AG04449 (cell line): ENCODE measurements at regions not wholly inside any gene's neighbourhood (a gene's known extent, or its start where the extent isn't known, plus 50 kb on each side); places are given as distances from the start of the nearest gene placed in this dataset.

Experiments
- CTCF ChIA-PET: fragments of 350-600 bp; formaldehyde crosslinking; extraction: SDS; loops from one replicate; lab custom pipeline; 2021; ENCODE audit warnings: antibody characterized with exemption; lab: Yijun Ruan, JAX
- POLR2A ChIA-PET: fragments of 400-600, 350-600 bp; formaldehyde crosslinking; extraction: SDS; loops from one replicate; lab custom pipeline; 2020; ENCODE audit warnings: antibody characterized with exemption, inconsistent platforms; lab: Yijun Ruan, JAX
- DNase-seq: peaks from one replicate; pipeline ENCODE4 v3.0.0-alpha.2; 2010; ENCODE audit warnings: low read depth, low spot score
- H3K4me3 ChIP-seq: 2 replicates; pipeline ENCODE4 v1.5.1; 2011; ENCODE audit warnings: low read depth, mild to moderate bottlenecking, control low read depth, low read length
- TF ChIP-seq, protein P1 (sequence below): IDR thresholded peaks from one replicate; pipeline ENCODE4 v1.5.1; 2011; ENCODE audit warnings: mild to moderate bottlenecking, moderate library complexity, low read length, control low read depth, inconsistent platforms; ENCODE audit not compliant: insufficient read depth; ENCODE audit errors: missing control alignments

DNA sequence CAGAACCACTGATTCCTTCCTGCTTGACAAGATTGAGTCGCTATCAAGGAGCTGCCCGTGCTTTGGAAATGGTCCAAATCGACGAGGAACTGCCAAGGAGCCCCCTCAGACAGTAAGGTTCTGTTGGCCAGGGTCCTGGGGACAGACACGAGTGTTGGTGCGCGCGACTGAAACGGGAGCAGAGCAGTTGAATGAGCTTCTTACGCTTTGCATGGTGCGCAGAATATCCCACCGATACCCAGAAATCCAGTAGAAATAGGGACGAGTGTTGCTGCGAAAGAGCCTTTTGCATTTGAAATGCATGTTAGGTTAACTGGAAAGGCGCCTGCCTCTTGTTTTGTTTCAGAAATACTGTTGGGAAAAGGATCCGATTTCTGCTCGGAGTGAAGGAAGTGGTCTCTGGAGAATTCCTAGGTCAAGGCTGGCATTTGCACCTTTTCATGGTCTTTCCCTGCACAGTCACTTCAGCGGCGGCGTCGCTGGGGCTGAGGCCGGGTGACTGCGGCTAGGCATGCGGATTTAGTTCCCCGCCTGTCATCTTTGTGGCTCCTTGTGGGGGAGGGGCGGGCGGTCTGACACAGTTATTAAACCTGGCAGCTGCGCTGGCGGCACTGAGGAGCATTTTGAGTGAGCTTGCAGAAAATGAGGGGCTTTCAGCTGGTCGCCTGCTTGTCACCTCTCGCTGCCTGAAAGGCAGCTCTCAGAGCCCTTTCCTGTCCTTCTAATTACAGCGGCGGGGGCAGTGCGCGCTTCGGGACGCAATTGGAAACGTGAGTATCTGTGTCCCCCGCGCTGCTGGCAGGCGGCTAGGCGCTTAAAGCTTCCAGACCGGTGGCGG is 51.5 kb upstream of the TRIM2 start:
- POLR2A ChIA-PET, result no interaction called here
- peak overlapping the region; percentile 63 for H3K4me3 ChIP-seq
- CTCF ChIA-PET, result interaction anchor here (1.0 to 1.4 kb wide), 4 partner anchors 10 to 170 kb away, joined by 3 to 5 read pairs (median 3); no protein-coding TSS in a partner anchor
- TF ChIP-seq, protein P1, sequence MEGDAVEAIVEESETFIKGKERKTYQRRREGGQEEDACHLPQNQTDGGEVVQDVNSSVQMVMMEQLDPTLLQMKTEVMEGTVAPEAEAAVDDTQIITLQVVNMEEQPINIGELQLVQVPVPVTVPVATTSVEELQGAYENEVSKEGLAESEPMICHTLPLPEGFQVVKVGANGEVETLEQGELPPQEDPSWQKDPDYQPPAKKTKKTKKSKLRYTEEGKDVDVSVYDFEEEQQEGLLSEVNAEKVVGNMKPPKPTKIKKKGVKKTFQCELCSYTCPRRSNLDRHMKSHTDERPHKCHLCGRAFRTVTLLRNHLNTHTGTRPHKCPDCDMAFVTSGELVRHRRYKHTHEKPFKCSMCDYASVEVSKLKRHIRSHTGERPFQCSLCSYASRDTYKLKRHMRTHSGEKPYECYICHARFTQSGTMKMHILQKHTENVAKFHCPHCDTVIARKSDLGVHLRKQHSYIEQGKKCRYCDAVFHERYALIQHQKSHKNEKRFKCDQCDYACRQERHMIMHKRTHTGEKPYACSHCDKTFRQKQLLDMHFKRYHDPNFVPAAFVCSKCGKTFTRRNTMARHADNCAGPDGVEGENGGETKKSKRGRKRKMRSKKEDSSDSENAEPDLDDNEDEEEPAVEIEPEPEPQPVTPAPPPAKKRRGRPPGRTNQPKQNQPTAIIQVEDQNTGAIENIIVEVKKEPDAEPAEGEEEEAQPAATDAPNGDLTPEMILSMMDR, result no peak
- no peak for DNase-seq

DNA sequence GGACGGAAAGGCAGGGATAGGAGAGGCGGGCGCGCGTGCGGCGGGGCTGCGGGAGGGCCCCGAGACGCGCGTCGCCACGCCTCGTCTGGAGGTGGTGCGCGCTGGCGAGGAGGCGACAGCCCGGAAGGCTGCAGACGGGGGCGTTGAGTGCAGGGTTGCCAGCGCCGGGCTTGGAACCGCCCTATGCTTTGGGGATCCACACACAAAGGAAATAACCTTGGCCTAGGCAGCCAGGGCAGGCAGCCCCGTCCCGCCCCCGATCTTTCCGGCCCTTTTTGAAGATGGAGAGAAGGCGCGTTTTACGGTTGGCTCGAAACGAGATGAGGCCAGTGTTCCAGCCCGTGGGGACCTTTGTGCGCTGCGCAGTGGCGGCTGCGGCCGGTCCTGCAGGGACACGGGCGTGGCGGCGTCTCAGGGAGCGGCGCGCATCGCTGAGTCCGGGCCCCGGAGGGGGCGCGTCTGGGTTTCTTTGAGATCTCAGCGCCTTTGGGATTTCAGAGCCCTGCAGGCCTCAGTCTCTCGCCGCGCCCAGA is 50.8 kb upstream of the TRIM2 start:
- TF ChIP-seq, protein P1, result no peak
- peak overlapping the region; percentile 63 for H3K4me3 ChIP-seq
- ChIA-PET CTCF (interaction anchor here (1.0 to 1.4 kb wide), 2 partner anchors 11 to 25 kb away, joined by 3 read pairs; no protein-coding TSS in a partner anchor), POLR2A (no interaction called here)
- no peak for DNase-seq

DNA sequence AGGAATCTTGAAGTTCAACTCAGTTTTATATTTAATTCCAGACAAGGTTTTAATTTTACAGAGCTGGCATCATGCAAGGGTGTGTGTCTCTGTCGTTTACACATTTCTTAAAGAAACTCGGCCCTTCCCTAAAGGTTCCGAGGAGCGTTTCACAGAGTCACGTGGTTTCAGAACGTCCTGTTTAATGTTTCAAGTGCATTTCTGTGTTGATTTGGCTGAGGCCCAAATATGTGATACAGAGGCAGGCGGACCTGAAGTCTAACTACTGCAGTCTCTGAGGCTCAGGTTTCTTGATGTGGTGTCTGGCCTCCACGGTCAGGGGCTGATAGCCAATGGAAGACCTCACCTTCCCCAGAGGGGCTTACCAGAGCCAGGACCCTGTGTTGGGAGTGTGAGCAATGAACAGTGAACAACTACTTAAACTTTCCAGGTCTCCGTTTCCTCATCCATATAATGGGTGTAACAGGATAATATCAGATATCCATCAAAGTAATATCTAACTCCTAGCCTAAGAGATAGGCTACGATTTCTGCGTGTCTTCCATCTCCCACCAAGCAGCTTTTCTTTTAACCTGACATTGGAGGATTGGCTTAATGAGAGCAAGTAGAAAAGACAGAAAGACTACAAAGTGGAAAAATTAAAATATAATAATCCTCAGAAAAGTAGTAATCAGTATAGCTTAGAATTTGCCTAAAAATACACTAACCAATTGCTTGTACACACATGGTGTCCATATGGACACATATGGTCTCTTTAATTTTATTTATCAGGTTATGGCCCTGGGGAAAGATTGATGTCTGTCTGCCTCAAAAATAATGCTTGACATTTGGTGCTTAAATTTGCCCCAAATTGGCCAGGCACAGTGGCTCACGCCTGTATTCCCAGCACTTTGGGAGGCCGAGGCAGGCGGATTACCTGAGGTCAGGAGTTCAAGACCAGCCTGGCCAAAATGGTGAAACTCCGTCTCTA is 50.0 kb upstream of the TRIM2 start:
- peak overlapping the region; percentile 63 for H3K4me3 ChIP-seq
- TF ChIP-seq, protein P1, result no peak
- DNase-seq, result no peak
- ChIA-PET POLR2A (no interaction called here), CTCF (interaction anchor here (0.6 kb wide), 1 partner anchor 11 kb away, joined by 3 read pairs; no protein-coding TSS in a partner anchor)
